ENCODE measurements at regions not wholly inside any gene's neighbourhood (a gene's known extent, or its start where the extent isn't known, plus 50 kb on each side); places are given as distances from the start of the nearest gene placed in this dataset.

- no peak for TF ChIP-seq CTCF (IDR thresholded peaks at IDR 0.05)
- Mint-ChIP-seq H3K4me3 (ENCODE audit: unreplicated experiment) (no peak overlapping the region), H3K27ac (ENCODE audit: unreplicated experiment) (no peak overlapping the region), H3K27me3 (ENCODE audit: unreplicated experiment) (no peaks in the 10 kb centered on the region), H3K36me3 (ENCODE audit: unreplicated experiment) (no peaks in the 10 kb centered on the region), H3K4me1 (ENCODE audit: unreplicated experiment) (peaks cover 20% of the 10 kb centered on the region), H3K9me3 (ENCODE audit: unreplicated experiment) (peaks cover 8% of the 10 kb centered on the region)
- no peak for DNase-seq (ENCODE audit: extremely low spot score, unreplicated experiment)
These were observed 93.7 kb upstream of the FBN2 start for GRCh38 chr5:128631771-128632170.

GRCh38 chr5:128632264-128632663, 94.2 kb upstream of the FBN2 start:
- Mint-ChIP-seq H3K9me3 (ENCODE audit: unreplicated experiment) (peaks cover 8% of the 10 kb centered on the region), H3K36me3 (ENCODE audit: unreplicated experiment) (no peaks in the 10 kb centered on the region), H3K27ac (ENCODE audit: unreplicated experiment) (no peak overlapping the region), H3K4me3 (ENCODE audit: unreplicated experiment) (no peak overlapping the region), H3K4me1 (ENCODE audit: unreplicated experiment) (peaks cover 25% of the 10 kb centered on the region), H3K27me3 (ENCODE audit: unreplicated experiment) (no peaks in the 10 kb centered on the region)
- DNase-seq (ENCODE audit: extremely low spot score, unreplicated experiment) = no peak
- no peak for TF ChIP-seq CTCF (IDR thresholded peaks at IDR 0.05)

- H3K4me3 Mint-ChIP-seq (ENCODE audit: unreplicated experiment) = no peak overlapping the region
- DNase-seq (ENCODE audit: extremely low spot score, unreplicated experiment) = no peak
- TF ChIP-seq CTCF (IDR thresholded peaks at IDR 0.05) = no peak
- H3K27ac Mint-ChIP-seq (ENCODE audit: unreplicated experiment) = no peak overlapping the region
- H3K4me1 Mint-ChIP-seq (ENCODE audit: unreplicated experiment) = peaks cover 25% of the 10 kb centered on the region
- H3K9me3 Mint-ChIP-seq (ENCODE audit: unreplicated experiment) = peaks cover 8% of the 10 kb centered on the region
- no peaks in the 10 kb centered on the region for H3K36me3 Mint-ChIP-seq (ENCODE audit: unreplicated experiment)
- H3K27me3 Mint-ChIP-seq (ENCODE audit: unreplicated experiment) = no peaks in the 10 kb centered on the region
These were observed 95.9 kb upstream of the FBN2 start for GRCh38 chr5:128633901-128634300.

- DNase-seq (ENCODE audit: extremely low spot score, unreplicated experiment) = no peak
- peaks cover 8% of the 10 kb centered on the region for H3K9me3 Mint-ChIP-seq (ENCODE audit: unreplicated experiment)
- H3K4me3 Mint-ChIP-seq (ENCODE audit: unreplicated experiment) = no peak overlapping the region
- no peaks in the 10 kb centered on the region for H3K27me3 Mint-ChIP-seq (ENCODE audit: unreplicated experiment)
- H3K27ac Mint-ChIP-seq (ENCODE audit: unreplicated experiment) = no peak overlapping the region
- no peak for TF ChIP-seq CTCF (IDR thresholded peaks at IDR 0.05)
- H3K36me3 Mint-ChIP-seq (ENCODE audit: unreplicated experiment) = no peaks in the 10 kb centered on the region
- H3K4me1 Mint-ChIP-seq (ENCODE audit: unreplicated experiment) = peaks cover 18% of the 10 kb centered on the region
These were observed 97.3 kb upstream of the FBN2 start for GRCh38 chr5:128635379-128635778.

- Mint-ChIP-seq H3K4me3 (ENCODE audit: unreplicated experiment) (no peak overlapping the region), H3K9me3 (ENCODE audit: unreplicated experiment) (peaks cover 8% of the 10 kb centered on the region), H3K4me1 (ENCODE audit: unreplicated experiment) (peaks cover 18% of the 10 kb centered on the region), H3K27me3 (ENCODE audit: unreplicated experiment) (no peaks in the 10 kb centered on the region), H3K36me3 (ENCODE audit: unreplicated experiment) (no peaks in the 10 kb centered on the region), H3K27ac (ENCODE audit: unreplicated experiment) (peak overlapping the region; percentile 65)
- no peak for DNase-seq (ENCODE audit: extremely low spot score, unreplicated experiment)
- TF ChIP-seq CTCF (IDR thresholded peaks at IDR 0.05) = no peak
These were observed 98.3 kb upstream of the FBN2 start for GRCh38 chr5:128636361-128636760.
